ENCODE measurements at regions not wholly inside any gene's neighbourhood (a gene's known extent, or its start where the extent isn't known, plus 50 kb on each side); places are given as distances from the start of the nearest gene placed in this dataset.
"Not testable (repeated sequence)": the region's sequence is repeated elsewhere in the genome, so short reads cannot be mapped to it uniquely, and the experiment has no call there.

DNA sequence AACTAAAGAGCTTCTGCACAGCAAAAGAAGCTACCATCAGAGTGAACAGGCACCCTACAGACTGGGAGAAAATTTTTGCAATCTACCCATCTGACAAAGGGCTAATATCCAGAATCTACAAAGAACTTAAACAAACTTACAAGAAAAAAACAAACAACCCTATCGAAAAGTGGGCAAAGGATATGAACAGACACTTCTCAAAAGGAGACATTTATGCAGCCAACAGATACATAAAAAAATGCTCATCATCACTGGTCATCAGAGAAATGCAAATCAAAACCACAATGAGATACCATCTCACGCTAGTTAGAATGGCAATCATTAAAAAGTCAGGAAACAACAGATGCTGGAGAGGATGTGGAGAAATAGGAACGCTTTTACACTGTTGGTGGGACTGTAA, 72.1 kb downstream of the ELAPOR2 start:
- not testable (repeated sequence) for TF ChIP-seq MXI1 (IDR thresholded peaks at IDR 0.05; ENCODE audit: low read depth, low read length); CEBPB (IDR thresholded peaks at IDR 0.05; ENCODE audit: borderline replicate concordance in 1 of 2, low read depth in 2 of 2, low read length in 2 of 2); BRCA1 (IDR thresholded peaks at IDR 0.05; ENCODE audit: low read depth, low read length); POLR2A (IDR thresholded peaks at IDR 0.05; ENCODE audit: low read depth, low read length); NRF1 (conservative IDR thresholded peaks at IDR 0.05; ENCODE audit: low read depth, low read length)
- TF ChIP-seq, protein P1, sequence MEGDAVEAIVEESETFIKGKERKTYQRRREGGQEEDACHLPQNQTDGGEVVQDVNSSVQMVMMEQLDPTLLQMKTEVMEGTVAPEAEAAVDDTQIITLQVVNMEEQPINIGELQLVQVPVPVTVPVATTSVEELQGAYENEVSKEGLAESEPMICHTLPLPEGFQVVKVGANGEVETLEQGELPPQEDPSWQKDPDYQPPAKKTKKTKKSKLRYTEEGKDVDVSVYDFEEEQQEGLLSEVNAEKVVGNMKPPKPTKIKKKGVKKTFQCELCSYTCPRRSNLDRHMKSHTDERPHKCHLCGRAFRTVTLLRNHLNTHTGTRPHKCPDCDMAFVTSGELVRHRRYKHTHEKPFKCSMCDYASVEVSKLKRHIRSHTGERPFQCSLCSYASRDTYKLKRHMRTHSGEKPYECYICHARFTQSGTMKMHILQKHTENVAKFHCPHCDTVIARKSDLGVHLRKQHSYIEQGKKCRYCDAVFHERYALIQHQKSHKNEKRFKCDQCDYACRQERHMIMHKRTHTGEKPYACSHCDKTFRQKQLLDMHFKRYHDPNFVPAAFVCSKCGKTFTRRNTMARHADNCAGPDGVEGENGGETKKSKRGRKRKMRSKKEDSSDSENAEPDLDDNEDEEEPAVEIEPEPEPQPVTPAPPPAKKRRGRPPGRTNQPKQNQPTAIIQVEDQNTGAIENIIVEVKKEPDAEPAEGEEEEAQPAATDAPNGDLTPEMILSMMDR (IDR thresholded peaks at IDR 0.05 in 2 of 3, conservative IDR thresholded peaks at IDR 0.05 in 1 of 3; ENCODE audit: control insufficient read depth in 2 of 3, extremely low read depth in 1 of 3, insufficient read depth in 1 of 3, low read depth in 3 of 3, low read length in 3 of 3), result not testable (repeated sequence)
